Ovary (tissue), 3 donors: ENCODE measurements at regions not wholly inside any gene's neighbourhood (a gene's known extent, or its start where the extent isn't known, plus 50 kb on each side); places are given as distances from the start of the nearest gene placed in this dataset.

Experiments
- CTCF ChIP-seq, 3 donors: fragments of 450-650 bp in 2 of 3; fragments of 200-600 bp in 1 of 3; IDR thresholded peaks; one replicate each; pipeline versions ENCODE4 v1.5.1 to v1.8.0; 2016 to 2022; ENCODE audit warnings: antibody characterized with exemption in 3 of 3, mild to moderate bottlenecking in 1 of 3
- POLR2A ChIP-seq: fragments of 450-650 bp; IDR thresholded peaks from one replicate; pipeline ENCODE4 v1.6.1; 2017; ENCODE audit warnings: antibody characterized with exemption, mild to moderate bottlenecking, moderate library complexity
- donor health status: DM: no; HTN: no; CAD: no.

- TF ChIP-seq POLR2A (no peak), CTCF (IDR thresholded peaks at IDR 0.05) (no peak)
Observed at GRCh38 chr4:181431006-181431405, 812.2 kb upstream of the TENM3 start.
